ENCODE measurements at regions not wholly inside any gene's neighbourhood (a gene's known extent, or its start where the extent isn't known, plus 50 kb on each side); places are given as distances from the start of the nearest gene placed in this dataset.

- DNase-seq, result no peak
Measured at GRCh38 chr2:191738003-191738402, 60.1 kb downstream of the NABP1 start.

DNA sequence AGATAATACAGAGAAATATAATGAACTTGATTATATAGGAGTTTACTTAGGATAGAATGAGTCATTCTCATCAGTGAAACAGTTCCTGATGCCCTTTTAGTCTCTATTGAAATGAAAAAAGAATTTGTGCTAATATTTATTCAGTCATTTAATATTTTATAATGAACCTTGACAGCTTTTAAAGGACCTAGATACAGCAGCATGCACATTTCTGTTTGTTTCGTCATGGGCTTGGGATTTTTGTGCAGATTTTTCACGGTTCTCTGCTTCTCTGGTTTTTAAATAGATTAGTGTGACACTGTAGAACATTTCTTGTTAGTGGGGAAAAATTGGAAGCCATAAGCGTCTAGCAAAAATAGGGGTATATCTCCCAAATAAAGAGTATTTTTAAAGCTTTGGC, 60.7 kb downstream of the NABP1 start:
- DNase-seq, result no peak

DNA sequence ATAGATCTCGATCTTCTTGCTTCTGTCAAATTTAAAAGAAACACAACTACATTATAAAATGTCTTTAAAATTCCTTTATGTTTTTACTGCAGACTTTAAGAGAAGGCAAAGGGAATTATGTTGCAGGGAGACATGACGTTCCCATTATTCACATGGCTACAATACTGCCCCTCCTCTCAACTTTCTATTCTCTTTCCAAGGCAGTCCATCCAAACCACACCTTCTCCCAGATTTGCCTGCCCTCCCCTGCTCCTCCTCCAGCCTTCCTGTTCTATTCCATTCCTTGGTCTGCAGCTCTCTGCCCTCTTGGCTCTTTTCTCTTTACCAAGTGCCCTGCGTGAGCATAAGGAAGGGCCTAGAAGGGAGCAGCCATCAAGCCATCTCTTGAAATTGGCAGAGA, 61.3 kb downstream of the NABP1 start:
- no peak for DNase-seq

- peak; percentile 36 for DNase-seq
Measured at GRCh38 chr2:191740016-191740419, 62.1 kb downstream of the NABP1 start.

GRCh38 chr2:191740759-191741158, 62.8 kb downstream of the NABP1 start:
- DNase-seq, result no peak

DNA sequence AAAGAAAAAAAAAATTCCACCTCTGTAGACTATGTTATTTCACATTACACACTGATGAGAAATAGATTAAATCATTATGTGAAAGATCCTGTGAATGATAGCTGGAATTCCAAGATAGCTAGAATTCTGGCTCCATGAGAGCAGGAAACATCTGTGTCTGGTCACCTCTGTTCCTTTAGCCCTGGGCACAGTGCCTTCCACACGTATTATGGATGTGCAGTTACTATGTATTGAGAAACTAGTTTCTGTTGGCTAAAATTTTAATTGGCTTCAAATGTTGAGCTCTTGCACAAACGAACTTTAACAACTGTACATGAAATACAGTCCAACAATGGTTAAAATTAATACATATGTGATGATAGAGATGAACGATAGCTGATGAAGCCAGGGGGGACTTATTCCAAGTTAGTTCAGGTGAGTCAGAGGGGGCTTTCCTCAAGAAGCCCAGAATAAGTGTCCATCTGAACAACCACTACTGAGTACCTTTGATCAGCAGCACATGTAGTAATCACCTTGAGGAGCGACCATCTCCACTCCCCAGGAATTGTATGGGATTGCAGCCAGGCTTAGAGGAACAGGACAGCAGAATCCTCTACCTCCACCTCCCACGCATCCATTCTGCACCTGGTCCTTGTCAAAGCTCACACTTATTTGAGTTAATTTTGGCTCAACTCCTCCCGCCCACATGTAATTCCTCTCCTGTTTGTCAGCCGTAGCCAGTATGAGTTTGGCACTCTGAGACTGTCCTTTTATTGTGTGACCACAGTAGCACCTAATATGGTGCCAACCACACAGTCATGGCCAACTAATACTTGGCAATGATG, 68.6 kb downstream of the NABP1 start:
- DNase-seq, result no peak

- DNase-seq, result no peak
Measured at GRCh38 chr2:191747170-191747530, 69.2 kb downstream of the NABP1 start.

GRCh38 chr2:191748059-191748461, 70.1 kb downstream of the NABP1 start:
- DNase-seq, result no peak

- no peak for DNase-seq
Measured at GRCh38 chr2:191748528-191749180, 70.7 kb downstream of the NABP1 start.

GRCh38 chr2:191749181-191749540, 71.2 kb downstream of the NABP1 start:
- no peak for DNase-seq

GRCh38 chr2:191754103-191754502, 76.2 kb downstream of the NABP1 start:
- DNase-seq, result no peak

DNA sequence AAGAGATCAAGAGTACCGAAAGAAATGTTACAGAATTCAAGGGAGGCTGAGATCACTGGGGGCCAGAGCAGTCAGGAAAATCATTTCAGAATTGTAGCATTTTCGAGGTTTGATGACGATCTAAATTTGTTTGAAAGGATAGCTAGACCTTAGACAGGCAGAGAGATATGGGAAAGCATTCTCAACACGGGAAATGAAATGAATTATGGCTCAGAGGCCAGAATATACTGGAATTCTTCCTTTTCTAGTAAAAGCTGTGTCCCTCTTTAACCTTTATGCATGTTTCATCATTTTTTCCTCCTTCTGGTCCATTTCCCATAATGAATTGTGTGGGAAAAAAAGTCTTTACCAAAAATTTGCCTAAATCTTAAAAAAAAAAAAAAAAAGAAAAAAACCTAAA, 78.8 kb downstream of the NABP1 start:
- no peak for DNase-seq

GRCh38 chr2:191757208-191757607, 79.3 kb downstream of the NABP1 start:
- no peak for DNase-seq

- DNase-seq, result peak; percentile 74
Measured at GRCh38 chr2:191758518-191759507, 80.9 kb downstream of the NABP1 start.

GRCh38 chr2:191759680-191760079, 81.7 kb downstream of the NABP1 start:
- DNase-seq, result no peak

DNA sequence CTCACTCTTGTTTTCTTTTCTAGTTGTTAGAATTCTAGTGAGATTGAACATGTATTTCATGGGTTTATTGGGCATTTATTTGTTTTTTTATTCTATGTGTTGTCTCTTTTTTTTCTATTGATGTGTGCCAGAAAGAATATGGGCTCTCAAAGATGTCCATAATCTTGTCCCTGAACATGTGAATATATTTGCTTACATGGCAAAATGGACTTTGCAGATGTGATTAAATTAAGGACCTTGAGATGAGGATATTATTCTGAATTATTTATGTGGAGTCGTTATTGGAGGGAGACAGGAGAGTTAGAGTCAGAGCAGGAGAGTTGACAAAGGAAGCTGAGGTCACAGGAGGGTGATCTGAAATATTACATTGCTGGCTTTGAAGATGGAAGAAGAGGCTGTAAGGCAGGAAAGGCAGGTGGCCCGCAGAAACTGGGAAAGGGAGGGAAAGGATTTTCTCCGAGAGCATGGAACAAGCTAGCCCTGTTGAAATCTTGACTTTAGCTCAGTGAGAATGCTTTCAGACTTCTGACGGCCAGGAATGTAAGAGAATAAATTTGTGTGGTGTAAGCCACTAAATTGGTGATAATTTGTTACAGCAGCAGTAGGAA, 82.8 kb downstream of the NABP1 start:
- DNase-seq, result no peak

- DNase-seq, result no peak
Measured at GRCh38 chr2:191773136-191773535, 73.8 kb downstream of the CAVIN2 start.

GRCh38 chr2:191777351-191777750, 69.5 kb downstream of the CAVIN2 start:
- DNase-seq, result no peak

DNA sequence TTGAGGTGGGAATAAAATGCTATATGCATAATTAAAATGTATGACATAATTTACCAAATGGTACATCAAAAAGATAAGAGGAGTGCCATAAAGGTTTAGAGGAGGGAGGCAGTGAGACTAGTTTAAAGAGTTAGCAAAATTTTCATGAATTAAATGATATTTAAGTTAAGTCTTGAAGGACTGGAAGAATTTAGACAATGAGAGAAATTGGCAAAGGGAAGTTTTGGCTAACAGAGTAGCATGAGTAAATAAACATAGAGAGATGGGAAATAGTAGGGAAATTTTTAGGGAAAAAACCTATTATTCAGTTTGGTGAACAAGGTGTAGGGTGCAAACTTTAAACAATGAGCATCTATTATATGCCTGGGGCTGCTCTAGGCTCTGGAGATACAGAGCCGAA, 68.8 kb downstream of the CAVIN2 start:
- DNase-seq, result no peak

GRCh38 chr2:191782351-191782750, 64.5 kb downstream of the CAVIN2 start:
- DNase-seq, result no peak

DNA sequence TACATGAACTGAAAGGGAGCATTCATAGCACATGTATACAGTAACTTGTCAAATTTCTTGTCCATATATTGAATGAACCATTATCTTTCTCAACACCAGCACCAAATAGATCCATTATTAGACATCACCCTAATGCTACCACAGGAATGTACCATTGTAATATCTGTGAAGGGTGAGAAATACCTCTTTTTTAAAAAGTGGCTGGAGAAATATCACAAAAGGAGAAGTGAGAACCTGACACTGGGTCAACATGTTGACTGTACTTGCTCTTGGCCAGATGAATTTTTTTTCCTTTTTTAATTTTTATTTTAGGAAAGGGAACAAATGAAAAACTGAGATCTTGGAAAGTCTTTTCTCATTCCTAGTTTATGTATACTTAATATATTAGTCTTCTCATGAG, 63.5 kb downstream of the CAVIN2 start:
- DNase-seq, result peak; percentile 11
